Osteocyte (in vitro differentiated cells): ENCODE measurements at regions not wholly inside any gene's neighbourhood (a gene's known extent, or its start where the extent isn't known, plus 50 kb on each side); places are given as distances from the start of the nearest gene placed in this dataset.
"Not testable (repeated sequence)": the region's sequence is repeated elsewhere in the genome, so short reads cannot be mapped to it uniquely, and the experiment has no call there.

Experiments used
- DNase-seq: peaks from one replicate; pipeline ENCODE4 v3.0.0; 2021; ENCODE audit warnings: mixed read lengths; ENCODE audit not compliant: unreplicated experiment; ENCODE audit errors: extremely low spot score
- H3K27ac Mint-ChIP-seq: one replicate; pipeline ENCODE4 v1.8.0; 2021; ENCODE audit warnings: mild to moderate bottlenecking, mixed read lengths; ENCODE audit not compliant: unreplicated experiment
- H3K27me3 Mint-ChIP-seq: one replicate; pipeline ENCODE4 v1.8.0; 2021; ENCODE audit warnings: mixed read lengths; ENCODE audit not compliant: unreplicated experiment
- H3K36me3 Mint-ChIP-seq: one replicate; pipeline ENCODE4 v1.8.0; 2021; ENCODE audit warnings: mixed read lengths; ENCODE audit not compliant: unreplicated experiment
- H3K4me1 Mint-ChIP-seq: one replicate; pipeline ENCODE4 v1.8.0; 2021; ENCODE audit warnings: mixed read lengths; ENCODE audit not compliant: unreplicated experiment
- H3K4me3 Mint-ChIP-seq: one replicate; pipeline ENCODE4 v1.8.0; 2021; ENCODE audit warnings: mild to moderate bottlenecking, moderate library complexity, mixed read lengths; ENCODE audit not compliant: unreplicated experiment
- H3K9me3 Mint-ChIP-seq: one replicate; pipeline ENCODE4 v1.8.0; 2021; ENCODE audit warnings: mixed read lengths; ENCODE audit not compliant: unreplicated experiment
- CTCF ChIP-seq: fragments of 200-600 bp; sonication (generic); IDR thresholded peaks from 2 replicates; pipeline ENCODE4 v1.5.0; 2021; ENCODE audit warnings: antibody characterized with exemption, mild to moderate bottlenecking, moderate library complexity

DNA sequence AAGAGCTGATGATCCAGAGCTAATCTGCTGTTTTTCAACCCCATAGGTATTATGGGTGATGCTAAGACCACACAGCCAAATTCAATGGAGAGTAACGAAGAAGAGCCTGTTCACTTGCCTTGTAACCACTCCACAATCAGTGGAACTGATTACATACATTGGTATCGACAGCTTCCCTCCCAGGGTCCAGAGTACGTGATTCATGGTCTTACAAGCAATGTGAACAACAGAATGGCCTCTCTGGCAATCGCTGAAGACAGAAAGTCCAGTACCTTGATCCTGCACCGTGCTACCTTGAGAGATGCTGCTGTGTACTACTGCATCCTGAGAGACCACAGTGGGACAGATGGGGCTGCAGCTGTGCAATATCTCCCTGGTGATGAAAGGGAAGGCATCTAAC lies 386.0 kb downstream of the DAD1 start:
- DNase-seq: no peak
- no peak for TF ChIP-seq CTCF
- Mint-ChIP-seq H3K4me3 (no peak overlapping the region), H3K36me3 (no peaks in the 10 kb centered on the region), H3K4me1 (no peaks in the 10 kb centered on the region), H3K27ac (no peak overlapping the region), H3K27me3 (peaks cover 8% of the 10 kb centered on the region), H3K9me3 (peaks cover under 1% of the 10 kb centered on the region)

DNA sequence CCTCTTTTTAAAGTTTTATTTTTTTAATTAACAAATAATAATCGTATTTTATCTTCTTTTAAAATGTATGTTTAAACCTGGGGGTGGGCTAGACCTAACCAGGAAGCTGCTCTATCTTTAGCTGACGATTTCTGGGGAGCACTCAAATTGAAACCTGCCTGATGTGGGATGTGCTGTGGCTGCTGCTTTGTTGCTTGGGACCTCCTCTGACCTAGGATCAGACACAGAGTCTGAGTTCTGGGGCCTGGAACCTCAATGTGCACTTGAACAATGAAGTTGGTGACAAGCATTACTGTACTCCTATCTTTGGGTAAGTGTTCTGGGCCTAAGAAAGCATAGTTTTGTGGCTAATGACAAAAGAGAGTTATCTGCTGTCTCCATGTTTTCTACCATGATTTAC lies 386.7 kb downstream of the DAD1 start:
- H3K27ac Mint-ChIP-seq: no peak overlapping the region
- H3K27me3 Mint-ChIP-seq: peaks cover 8% of the 10 kb centered on the region
- peaks cover 5% of the 10 kb centered on the region for H3K9me3 Mint-ChIP-seq
- DNase-seq: no peak
- no peaks in the 10 kb centered on the region for H3K36me3 Mint-ChIP-seq
- H3K4me1 Mint-ChIP-seq: no peaks in the 10 kb centered on the region
- H3K4me3 Mint-ChIP-seq: no peak overlapping the region
- TF ChIP-seq CTCF: no peak

GRCh38 chr14:22200977-22201605 lies 387.9 kb downstream of the DAD1 start:
- TF ChIP-seq CTCF: peak; percentile 84
- Mint-ChIP-seq H3K4me3 (no peak overlapping the region), H3K27me3 (peaks cover 8% of the 10 kb centered on the region), H3K4me1 (no peaks in the 10 kb centered on the region), H3K27ac (no peak overlapping the region), H3K9me3 (peaks cover 5% of the 10 kb centered on the region), H3K36me3 (no peaks in the 10 kb centered on the region)
- no peak for DNase-seq

DNA sequence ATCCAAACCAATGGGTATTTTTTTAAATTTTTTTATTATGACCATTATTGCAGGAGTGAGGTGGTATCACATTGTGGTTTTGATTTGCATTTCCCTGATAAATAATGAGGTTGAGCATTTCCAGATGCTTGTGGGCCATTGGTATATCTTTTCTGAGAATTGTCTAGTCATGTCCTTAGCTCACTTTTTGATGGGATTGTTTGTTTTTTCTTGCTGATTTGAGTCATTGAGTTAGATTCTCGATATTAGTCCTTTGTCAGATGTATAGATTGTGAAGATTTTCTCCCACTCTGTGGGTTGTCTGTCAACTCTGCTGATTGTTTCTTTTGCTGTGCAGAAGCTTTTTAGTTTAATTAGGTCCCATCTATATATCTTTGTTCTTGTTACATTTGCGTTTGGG lies 388.9 kb downstream of the DAD1 start:
- H3K4me1 Mint-ChIP-seq, DNase-seq, H3K9me3 Mint-ChIP-seq, H3K4me3 Mint-ChIP-seq, H3K36me3 Mint-ChIP-seq, H3K27me3 Mint-ChIP-seq, H3K27ac Mint-ChIP-seq: not testable (repeated sequence)

GRCh38 chr14:22194664-22195063 lies 394.4 kb downstream of the DAD1 start:
- H3K4me3 Mint-ChIP-seq: no peak overlapping the region
- no peaks in the 10 kb centered on the region for H3K27me3 Mint-ChIP-seq
- H3K27ac Mint-ChIP-seq: peak overlapping the region; percentile 53
- no peak for TF ChIP-seq CTCF
- DNase-seq: no peak
- no peaks in the 10 kb centered on the region for H3K36me3 Mint-ChIP-seq
- H3K4me1 Mint-ChIP-seq: peaks cover 18% of the 10 kb centered on the region
- H3K9me3 Mint-ChIP-seq: peaks cover 5% of the 10 kb centered on the region
